Activated CD4-positive, alpha-beta T cell treated with anti-CD3 and anti-CD28 coated beads, Interleukin-2, amount 50 U/mL, for 4 hours (primary cell): ENCODE measurements at regions not wholly inside any gene's neighbourhood (a gene's known extent, or its start where the extent isn't known, plus 50 kb on each side); places are given as distances from the start of the nearest gene placed in this dataset.

Source experiments
- DNase-seq, 2 experiments: peaks; one replicate each; pipeline ENCODE4 v3.0.0-alpha.2; 2020

- no peak for DNase-seq
Observed at GRCh38 chr10:33126742-33127141, 168.7 kb upstream of the ITGB1 start.

GRCh38 chr10:33125522-33126517, 167.8 kb upstream of the ITGB1 start:
- peak in 1 of 2 experiments; percentile 34 for DNase-seq

GRCh38 chr10:33125111-33125510, 167.1 kb upstream of the ITGB1 start:
- DNase-seq: no peak

GRCh38 chr10:33123680-33124079, 165.7 kb upstream of the ITGB1 start:
- DNase-seq: no peak

GRCh38 chr10:33122014-33122809, 164.2 kb upstream of the ITGB1 start:
- DNase-seq: no peak

- no peak for DNase-seq
Observed at GRCh38 chr10:33120700-33121099, 162.7 kb upstream of the ITGB1 start.

GRCh38 chr10:33120275-33120674, 162.2 kb upstream of the ITGB1 start:
- DNase-seq: no peak

GRCh38 chr10:33117816-33118215, 159.8 kb upstream of the ITGB1 start:
- no peak for DNase-seq

- DNase-seq: no peak
Observed at GRCh38 chr10:33117230-33117629, 159.2 kb upstream of the ITGB1 start.

- DNase-seq: no peak
Observed at GRCh38 chr10:33115738-33116719, 158.0 kb upstream of the ITGB1 start.

- no peak for DNase-seq
Observed at GRCh38 chr10:33114451-33114952, 156.5 kb upstream of the ITGB1 start.

- no peak for DNase-seq
Observed at GRCh38 chr10:33113466-33113865, 155.4 kb upstream of the ITGB1 start.

GRCh38 chr10:33112831-33113455, 154.9 kb upstream of the ITGB1 start:
- DNase-seq: no peak

- no peak for DNase-seq
Observed at GRCh38 chr10:33111488-33112051, 153.5 kb upstream of the ITGB1 start.

GRCh38 chr10:33109788-33110469, 151.9 kb upstream of the ITGB1 start:
- DNase-seq: no peak

GRCh38 chr10:33109384-33109783, 151.4 kb upstream of the ITGB1 start:
- no peak for DNase-seq

GRCh38 chr10:33107953-33108352, 149.9 kb upstream of the ITGB1 start:
- no peak for DNase-seq

GRCh38 chr10:33106767-33107166, 148.7 kb upstream of the ITGB1 start:
- no peak for DNase-seq

GRCh38 chr10:33103863-33104379, 145.9 kb upstream of the ITGB1 start:
- no peak for DNase-seq

- no peak for DNase-seq
Observed at GRCh38 chr10:33102071-33102470, 144.0 kb upstream of the ITGB1 start.

- DNase-seq: no peak
Observed at GRCh38 chr10:33101392-33101787, 143.4 kb upstream of the ITGB1 start.
